ENCODE measurements at regions not wholly inside any gene's neighbourhood (a gene's known extent, or its start where the extent isn't known, plus 50 kb on each side); places are given as distances from the start of the nearest gene placed in this dataset.

GRCh38 chrX:38999099-38999498 lies 197.8 kb downstream of the MID1IP1 start (continued):
- TF ChIP-seq HOXC10 (CRISPR knock-in tag; IDR thresholded peaks at IDR 0.05), result no peak
- no peak for TF ChIP-seq ZNF155 (tag by site-specific recombination; IDR thresholded peaks at IDR 0.05)
- no peak for TF ChIP-seq ZNF211 (tag by site-specific recombination; IDR thresholded peaks at IDR 0.05; ENCODE audit: low read depth)

DNA sequence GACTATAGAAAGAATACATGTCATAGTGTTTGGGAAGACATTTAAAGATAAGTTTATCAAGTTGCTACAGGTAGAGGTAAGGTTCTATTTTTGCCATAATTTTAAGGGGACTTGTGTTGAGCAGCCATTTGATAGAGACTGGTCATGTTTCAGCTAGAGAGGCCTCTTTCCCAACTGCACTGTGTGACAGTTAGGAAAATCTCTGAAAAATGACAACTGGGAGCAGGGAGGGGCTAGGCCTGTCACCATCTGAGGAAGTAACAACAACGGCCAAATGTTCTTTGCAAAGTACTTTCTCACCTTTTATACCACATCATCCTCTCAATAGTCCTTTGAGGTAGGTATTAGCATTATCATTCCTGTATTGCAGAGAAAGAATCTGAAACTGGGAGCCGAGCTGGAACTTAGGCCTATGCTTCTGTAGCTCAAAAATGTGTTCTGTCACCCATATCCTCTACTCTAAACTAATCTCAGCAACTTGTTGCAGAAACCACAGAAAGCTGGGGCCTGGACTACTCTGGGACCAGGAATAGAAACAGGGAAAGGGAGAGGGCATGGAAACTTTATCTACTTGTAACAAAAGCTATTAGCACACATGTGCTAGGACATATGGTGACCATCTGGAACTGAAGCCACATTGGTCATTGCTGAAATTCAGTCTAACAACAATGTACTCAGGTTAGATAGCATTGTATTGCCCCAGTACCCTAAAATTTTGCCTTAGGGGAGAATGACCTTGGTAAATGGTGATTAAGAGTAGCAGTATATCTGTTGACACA lies 198.9 kb downstream of the MID1IP1 start:
- ChIA-PET CTCF (interaction anchor here (0.7 to 1.4 kb wide), 3 partner anchors 9 to 603 kb away, joined by 3 to 5 read pairs (median 4); no protein-coding TSS in a partner anchor), POLR2A (no interaction called here)
- Histone ChIP-seq H3K27ac (ENCODE audit: extremely low read depth, low read depth, low read length) (no peak overlapping the region), H3K4me1 (ENCODE audit: control insufficient read depth, insufficient read depth, low read length) (no peaks in the 10 kb centered on the region), H3K36me3 (ENCODE audit: control insufficient read depth in 2 of 2, insufficient read depth in 1 of 2, low read length in 2 of 2) (no peaks in the 10 kb centered on the region), H3K4me3 (ENCODE audit: low read depth, low read length) (no peak overlapping the region), H3K9me3 (ENCODE audit: control insufficient read depth, insufficient read depth, low read depth, low read length) (no peaks in the 10 kb centered on the region)
- TF ChIP-seq ZNF621 (tag by site-specific recombination; IDR thresholded peaks at IDR 0.05) (no peak), ZNF214 (tag by site-specific recombination; IDR thresholded peaks at IDR 0.05; ENCODE audit: borderline replicate concordance) (no peak)

GRCh38 chrX:39000802-39001201 lies 199.5 kb downstream of the MID1IP1 start:
- Histone ChIP-seq H3K4me1 (ENCODE audit: control insufficient read depth, insufficient read depth, low read length) (no peaks in the 10 kb centered on the region), H3K27ac (ENCODE audit: extremely low read depth, low read depth, low read length) (no peak overlapping the region), H3K9me3 (ENCODE audit: control insufficient read depth, insufficient read depth, low read depth, low read length) (no peaks in the 10 kb centered on the region), H3K36me3 (ENCODE audit: control insufficient read depth in 2 of 2, insufficient read depth in 1 of 2, low read length in 2 of 2) (no peaks in the 10 kb centered on the region), H3K4me3 (ENCODE audit: low read depth, low read length) (no peak overlapping the region)
- ChIA-PET POLR2A (no interaction called here), CTCF (interaction anchor here (0.7 to 1.4 kb wide), 2 partner anchors 9 to 602 kb away, joined by 3 to 5 read pairs; no protein-coding TSS in a partner anchor)
- no peak for TF ChIP-seq ZNF76 (tag by site-specific recombination; IDR thresholded peaks at IDR 0.05; ENCODE audit: borderline replicate concordance, low read depth)
- no peak for TF ChIP-seq ZBTB17 (tag by site-specific recombination; IDR thresholded peaks at IDR 0.05)
- no peak for TF ChIP-seq IKZF3 (tag by site-specific recombination; IDR thresholded peaks at IDR 0.05)
- no peak for TF ChIP-seq ZNF48 (tag by site-specific recombination; IDR thresholded peaks at IDR 0.05)
- TF ChIP-seq ZNF624 (tag by site-specific recombination; IDR thresholded peaks at IDR 0.05), result no peak
- no peak for TF ChIP-seq ZNF114 (tag by site-specific recombination; IDR thresholded peaks at IDR 0.05)
- no peak for TF ChIP-seq ZNF791 (tag by site-specific recombination; IDR thresholded peaks at IDR 0.05)
- no peak for TF ChIP-seq ZNF529 (tag by site-specific recombination; IDR thresholded peaks at IDR 0.05; ENCODE audit: insufficient replicate concordance)
- no peak for TF ChIP-seq CTCF (tag by site-specific recombination; IDR thresholded peaks at IDR 0.05)
- TF ChIP-seq ZNF2 (tag by site-specific recombination; IDR thresholded peaks at IDR 0.05), result no peak

GRCh38 chrX:39002466-39002865 lies 201.2 kb downstream of the MID1IP1 start:
- no peak overlapping the region for H3K4me3 ChIP-seq (ENCODE audit: low read depth, low read length)
- H3K27ac ChIP-seq (ENCODE audit: extremely low read depth, low read depth, low read length), result no peak overlapping the region
- ChIA-PET POLR2A (no interaction called here), CTCF (interaction anchor here (0.5 kb wide), 1 partner anchor 926 kb away, joined by 3 read pairs; no protein-coding TSS in a partner anchor)
- H3K4me1 ChIP-seq (ENCODE audit: control insufficient read depth, insufficient read depth, low read length), result no peaks in the 10 kb centered on the region
- no peaks in the 10 kb centered on the region for H3K36me3 ChIP-seq (ENCODE audit: control insufficient read depth in 2 of 2, insufficient read depth in 1 of 2, low read length in 2 of 2)
- no peaks in the 10 kb centered on the region for H3K9me3 ChIP-seq (ENCODE audit: control insufficient read depth, insufficient read depth, low read depth, low read length)
- TF ChIP-seq ZNF239 (tag by site-specific recombination; IDR thresholded peaks at IDR 0.05) (no peak), ZFP3 (tag by site-specific recombination; IDR thresholded peaks at IDR 0.05; ENCODE audit: low read depth) (no peak), ZNF274 (IDR thresholded peaks at IDR 0.05; ENCODE audit: low read length) (no peak), ZNF274 (tag by site-specific recombination; IDR thresholded peaks at IDR 0.05; ENCODE audit: borderline replicate concordance) (no peak), SALL2 (tag by site-specific recombination; IDR thresholded peaks at IDR 0.05; ENCODE audit: borderline replicate concordance) (no peak), SCRT1 (tag by site-specific recombination; IDR thresholded peaks at IDR 0.05; ENCODE audit: borderline replicate concordance) (no peak), ZNF530 (tag by site-specific recombination; IDR thresholded peaks at IDR 0.05; ENCODE audit: low read depth) (no peak), ZNF146 (tag by site-specific recombination; IDR thresholded peaks at IDR 0.05) (no peak), ZNF830 (tag by site-specific recombination; IDR thresholded peaks at IDR 0.05; ENCODE audit: low read depth) (no peak)
- TF ChIP-seq, protein P1, sequence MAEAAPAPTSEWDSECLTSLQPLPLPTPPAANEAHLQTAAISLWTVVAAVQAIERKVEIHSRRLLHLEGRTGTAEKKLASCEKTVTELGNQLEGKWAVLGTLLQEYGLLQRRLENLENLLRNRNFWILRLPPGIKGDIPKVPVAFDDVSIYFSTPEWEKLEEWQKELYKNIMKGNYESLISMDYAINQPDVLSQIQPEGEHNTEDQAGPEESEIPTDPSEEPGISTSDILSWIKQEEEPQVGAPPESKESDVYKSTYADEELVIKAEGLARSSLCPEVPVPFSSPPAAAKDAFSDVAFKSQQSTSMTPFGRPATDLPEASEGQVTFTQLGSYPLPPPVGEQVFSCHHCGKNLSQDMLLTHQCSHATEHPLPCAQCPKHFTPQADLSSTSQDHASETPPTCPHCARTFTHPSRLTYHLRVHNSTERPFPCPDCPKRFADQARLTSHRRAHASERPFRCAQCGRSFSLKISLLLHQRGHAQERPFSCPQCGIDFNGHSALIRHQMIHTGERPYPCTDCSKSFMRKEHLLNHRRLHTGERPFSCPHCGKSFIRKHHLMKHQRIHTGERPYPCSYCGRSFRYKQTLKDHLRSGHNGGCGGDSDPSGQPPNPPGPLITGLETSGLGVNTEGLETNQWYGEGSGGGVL (tag by site-specific recombination; IDR thresholded peaks at IDR 0.05), result no peak
- TF ChIP-seq, protein P2, sequence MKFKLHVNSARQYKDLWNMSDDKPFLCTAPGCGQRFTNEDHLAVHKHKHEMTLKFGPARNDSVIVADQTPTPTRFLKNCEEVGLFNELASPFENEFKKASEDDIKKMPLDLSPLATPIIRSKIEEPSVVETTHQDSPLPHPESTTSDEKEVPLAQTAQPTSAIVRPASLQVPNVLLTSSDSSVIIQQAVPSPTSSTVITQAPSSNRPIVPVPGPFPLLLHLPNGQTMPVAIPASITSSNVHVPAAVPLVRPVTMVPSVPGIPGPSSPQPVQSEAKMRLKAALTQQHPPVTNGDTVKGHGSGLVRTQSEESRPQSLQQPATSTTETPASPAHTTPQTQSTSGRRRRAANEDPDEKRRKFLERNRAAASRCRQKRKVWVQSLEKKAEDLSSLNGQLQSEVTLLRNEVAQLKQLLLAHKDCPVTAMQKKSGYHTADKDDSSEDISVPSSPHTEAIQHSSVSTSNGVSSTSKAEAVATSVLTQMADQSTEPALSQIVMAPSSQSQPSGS (tag by site-specific recombination; IDR thresholded peaks at IDR 0.05; ENCODE audit: low read depth), result no peak

Data from HEK293 (cell line).